Caki2 (cell line): ENCODE measurements at regions not wholly inside any gene's neighbourhood (a gene's known extent, or its start where the extent isn't known, plus 50 kb on each side); places are given as distances from the start of the nearest gene placed in this dataset.

Source experiments
- DNase-seq: peaks from one replicate; pipeline ENCODE4 v3.0.0-alpha.2; 2015; ENCODE audit warnings: low read depth
- in situ Hi-C: cut with HindIII; loops from 2 replicates; pipeline ENCODE4 v1.10.0; 2016; ENCODE audit warnings: low sequenced_read_pairs, low pct_unique_long_range_greater_than_20kb, mixed read lengths

GRCh38 chr7:55651057-55651456 is 78.8 kb upstream of the VOPP1 start:
- in situ Hi-C loops: no loop called here
- DNase-seq: no peak

- no peak for DNase-seq
- in situ Hi-C loops: no loop called here
Observed at GRCh38 chr7:55649238-55649637, 76.9 kb upstream of the VOPP1 start.

- in situ Hi-C loops: no loop called here
- DNase-seq: no peak
Observed at GRCh38 chr7:55644567-55644966, 72.3 kb upstream of the VOPP1 start.

- in situ Hi-C loops: no loop called here
- no peak for DNase-seq
Observed at GRCh38 chr7:55642266-55642665, 70.0 kb upstream of the VOPP1 start.

- no peak for DNase-seq
- in situ Hi-C loops: no loop called here
Observed at GRCh38 chr7:55641811-55642210, 69.5 kb upstream of the VOPP1 start.

- DNase-seq: peak; percentile 48
- in situ Hi-C loops: no loop called here
Observed at GRCh38 chr7:55641273-55641691, 69.0 kb upstream of the VOPP1 start.

GRCh38 chr7:55639640-55640039 is 67.3 kb upstream of the VOPP1 start:
- in situ Hi-C loops: no loop called here
- no peak for DNase-seq

- no peak for DNase-seq
- in situ Hi-C loops: no loop called here
Observed at GRCh38 chr7:55629051-55629677, 56.9 kb upstream of the VOPP1 start.

GRCh38 chr7:55624813-55625212 is 52.5 kb upstream of the VOPP1 start:
- DNase-seq: no peak
- in situ Hi-C loops: no loop called here

- DNase-seq: no peak
- in situ Hi-C loops: no loop called here
Observed at GRCh38 chr7:55623617-55624016, 51.3 kb upstream of the VOPP1 start.

- DNase-seq: no peak
Observed at GRCh38 chr7:55622241-55622640, 49.9 kb upstream of the VOPP1 start.

More at GRCh38 chr7:55622241-55622640, 49.9 kb upstream of the VOPP1 start:
- in situ Hi-C loops: no loop called here
